Keratinocyte (primary cell): ENCODE measurements at regions not wholly inside any gene's neighbourhood (a gene's known extent, or its start where the extent isn't known, plus 50 kb on each side); places are given as distances from the start of the nearest gene placed in this dataset.

Source experiments
- DNase-seq: peaks from one replicate; pipeline ENCODE4 v3.0.0-alpha.2; 2011; ENCODE audit warnings: low read depth, missing footprints, low spot score
- FAIRE-seq: peaks from 2 replicates; lab custom pipeline; 2011; peaks lifted over from hg19 to GRCh38; lab: Jason Lieb, UNC
- H2AFZ ChIP-seq: 2 replicates; pipeline ENCODE4 v1.6.0; 2012; ENCODE audit warnings: low read length, control low read depth, inconsistent platforms; ENCODE audit not compliant: control insufficient read depth
- H3K27ac ChIP-seq: 2 replicates; pipeline ENCODE4 v1.5.1; 2011; ENCODE audit warnings: low read length; ENCODE audit not compliant: control insufficient read depth, insufficient read depth
- H3K27me3 ChIP-seq: 3 replicates; pipeline ENCODE4 v1.6.0; 2011; ENCODE audit warnings: low read length; ENCODE audit not compliant: control insufficient read depth, insufficient read depth; ENCODE audit errors: extremely low read depth
- H3K36me3 ChIP-seq, 2 experiments: 2 replicates in 1 of 2; 3 replicates in 1 of 2; pipeline ENCODE4 v1.5.1; 2011; ENCODE audit warnings: low read length in 2 of 2, mild to moderate bottlenecking in 1 of 2; ENCODE audit not compliant: control insufficient read depth in 2 of 2, insufficient read depth in 2 of 2; ENCODE audit errors: extremely low read depth in 1 of 2
- H3K4me1 ChIP-seq: 3 replicates; pipeline ENCODE4 v1.5.1; 2011; ENCODE audit warnings: low read length; ENCODE audit not compliant: control insufficient read depth, insufficient read depth; ENCODE audit errors: extremely low read depth
- H3K4me2 ChIP-seq: 3 replicates; pipeline ENCODE4 v1.6.0; 2011; ENCODE audit warnings: low read depth, low read length; ENCODE audit not compliant: control insufficient read depth, insufficient read depth; ENCODE audit errors: extremely low read depth
- H3K4me3 ChIP-seq, 3 experiments: fragments of 200-600 bp in 1 of 3; sonication (generic) in 1 of 3; 2 replicates in 2 of 3; 3 replicates in 1 of 3; pipeline ENCODE4 v1.5.1; 2011 to 2016; ENCODE audit warnings: low read length in 3 of 3, mild to moderate bottlenecking in 3 of 3, control low read depth in 2 of 3, inconsistent platforms in 1 of 3, low read depth in 1 of 3, mixed read lengths in 1 of 3, mixed run types in 1 of 3, moderate library complexity in 1 of 3; ENCODE audit not compliant: control insufficient read depth in 2 of 3, insufficient read depth in 2 of 3; ENCODE audit errors: extremely low read depth in 1 of 3
- H3K79me2 ChIP-seq: 2 replicates; pipeline ENCODE4 v1.6.0; 2012; ENCODE audit warnings: low read length; ENCODE audit not compliant: control insufficient read depth, insufficient read depth
- H3K9ac ChIP-seq: 3 replicates; pipeline ENCODE4 v1.6.0; 2011; ENCODE audit warnings: low read length; ENCODE audit not compliant: control insufficient read depth, insufficient read depth; ENCODE audit errors: extremely low read depth
- H3K9me1 ChIP-seq: 3 replicates; pipeline ENCODE4 v1.6.0; 2011; ENCODE audit warnings: low read length; ENCODE audit not compliant: control insufficient read depth, insufficient read depth; ENCODE audit errors: extremely low read depth
- H3K9me3 ChIP-seq: 2 replicates; pipeline ENCODE4 v1.5.1; 2012; ENCODE audit warnings: low read depth, low read length; ENCODE audit not compliant: control insufficient read depth
- H4K20me1 ChIP-seq: 3 replicates; pipeline ENCODE4 v1.6.0; 2011; ENCODE audit warnings: low read length; ENCODE audit not compliant: control insufficient read depth, insufficient read depth; ENCODE audit errors: extremely low read depth
- EZH2 ChIP-seq: IDR thresholded peaks from one replicate; pipeline ENCODE4 v1.6.1; 2012; ENCODE audit warnings: inconsistent platforms, mild to moderate bottlenecking, low read length, moderate library complexity
- dilution Hi-C: fragments of 300-500 bp; cut with MboI; formaldehyde crosslinking; loops from one replicate; pipeline ENCODE4 v1.7.0; 2020; ENCODE audit warnings: low sequenced_read_pairs; ENCODE audit not compliant: extremely low pct_ligation_motif_present
- TF ChIP-seq, protein P1 (sequence below), 3 experiments: IDR thresholded peaks in 1 of 3; conservative IDR thresholded peaks in 1 of 3; optimal IDR thresholded peaks in 1 of 3; 2 replicates in 2 of 3; 3 replicates in 1 of 3; pipeline versions ENCODE3 to v1.5.1; 2011; ENCODE audit warnings: low read length in 3 of 3, mild to moderate bottlenecking in 3 of 3, moderate library complexity in 2 of 3, control low read depth in 1 of 3, inconsistent platforms in 1 of 3; ENCODE audit not compliant: insufficient read depth in 2 of 3; ENCODE audit errors: extremely low read depth in 1 of 3

DNA sequence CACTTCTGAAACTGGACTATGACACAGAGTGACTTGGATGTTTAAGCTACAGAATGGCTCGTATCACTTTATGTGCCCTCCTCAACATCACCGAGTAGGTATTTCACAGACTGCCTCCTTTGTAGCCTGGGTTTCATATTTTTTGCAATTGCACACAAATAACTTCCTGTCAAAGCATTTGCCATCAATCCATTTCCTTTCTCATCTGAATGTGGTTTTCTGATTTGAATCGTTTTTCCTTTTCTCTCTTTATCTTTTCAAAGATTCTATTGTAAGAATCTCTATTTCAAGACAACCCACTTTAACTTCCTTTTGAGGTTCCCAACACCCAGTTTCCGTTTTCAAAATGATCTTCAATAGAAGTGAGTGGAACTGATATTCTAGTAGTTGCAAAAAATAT lies 563.8 kb upstream of the ARRDC3 start:
- Histone ChIP-seq H3K27me3 (no peaks in the 10 kb centered on the region), H3K9me3 (no peaks in the 10 kb centered on the region), H3K4me1 (no peaks in the 10 kb centered on the region), H3K4me3 (no peak overlapping the region), H4K20me1 (no peaks in the 10 kb centered on the region), H3K27ac (no peak overlapping the region), H3K79me2 (no peaks in the 10 kb centered on the region), H2AFZ (no peak overlapping the region), H3K9ac (no peak overlapping the region), H3K36me3 (no peaks in the 10 kb centered on the region), H3K4me2 (no peak overlapping the region), H3K9me1 (no peaks in the 10 kb centered on the region)
- dilution Hi-C loops: no loop called here
- FAIRE-seq: no peak
- no peak for DNase-seq
- TF ChIP-seq, protein P1, sequence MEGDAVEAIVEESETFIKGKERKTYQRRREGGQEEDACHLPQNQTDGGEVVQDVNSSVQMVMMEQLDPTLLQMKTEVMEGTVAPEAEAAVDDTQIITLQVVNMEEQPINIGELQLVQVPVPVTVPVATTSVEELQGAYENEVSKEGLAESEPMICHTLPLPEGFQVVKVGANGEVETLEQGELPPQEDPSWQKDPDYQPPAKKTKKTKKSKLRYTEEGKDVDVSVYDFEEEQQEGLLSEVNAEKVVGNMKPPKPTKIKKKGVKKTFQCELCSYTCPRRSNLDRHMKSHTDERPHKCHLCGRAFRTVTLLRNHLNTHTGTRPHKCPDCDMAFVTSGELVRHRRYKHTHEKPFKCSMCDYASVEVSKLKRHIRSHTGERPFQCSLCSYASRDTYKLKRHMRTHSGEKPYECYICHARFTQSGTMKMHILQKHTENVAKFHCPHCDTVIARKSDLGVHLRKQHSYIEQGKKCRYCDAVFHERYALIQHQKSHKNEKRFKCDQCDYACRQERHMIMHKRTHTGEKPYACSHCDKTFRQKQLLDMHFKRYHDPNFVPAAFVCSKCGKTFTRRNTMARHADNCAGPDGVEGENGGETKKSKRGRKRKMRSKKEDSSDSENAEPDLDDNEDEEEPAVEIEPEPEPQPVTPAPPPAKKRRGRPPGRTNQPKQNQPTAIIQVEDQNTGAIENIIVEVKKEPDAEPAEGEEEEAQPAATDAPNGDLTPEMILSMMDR (optimal IDR thresholded peaks at IDR 0.05 in 1 of 3, IDR thresholded peaks at IDR 0.05 in 1 of 3, conservative IDR thresholded peaks at IDR 0.05 in 1 of 3; ENCODE audit: extremely low read depth in 1 of 3, insufficient read depth in 2 of 3, low read length in 3 of 3): no peak
- TF ChIP-seq EZH2: no peak

- TF ChIP-seq EZH2: no peak
- TF ChIP-seq, protein P1 (optimal IDR thresholded peaks at IDR 0.05 in 1 of 3, IDR thresholded peaks at IDR 0.05 in 1 of 3, conservative IDR thresholded peaks at IDR 0.05 in 1 of 3; ENCODE audit: extremely low read depth in 1 of 3, insufficient read depth in 2 of 3, low read length in 3 of 3): no peak
- Histone ChIP-seq H3K4me2 (no peak overlapping the region), H3K9me3 (no peaks in the 10 kb centered on the region), H3K4me3 (no peak overlapping the region), H3K9ac (no peak overlapping the region), H3K36me3 (no peaks in the 10 kb centered on the region), H3K79me2 (no peaks in the 10 kb centered on the region), H4K20me1 (no peaks in the 10 kb centered on the region), H3K4me1 (no peaks in the 10 kb centered on the region), H3K27me3 (no peaks in the 10 kb centered on the region), H3K27ac (no peak overlapping the region), H2AFZ (no peak overlapping the region), H3K9me1 (no peaks in the 10 kb centered on the region)
- FAIRE-seq (no peak), DNase-seq (no peak)
- dilution Hi-C loops: no loop called here
These were observed 558.5 kb upstream of the ARRDC3 start for GRCh38 chr5:91941588-91941987.
